HepG2 (cell line): ENCODE measurements at regions not wholly inside any gene's neighbourhood (a gene's known extent, or its start where the extent isn't known, plus 50 kb on each side); places are given as distances from the start of the nearest gene placed in this dataset.

Source experiments
- JUN ChIP-seq: sonication (generic); formaldehyde crosslinking; IDR thresholded peaks from 2 replicates; pipeline ENCODE4 v1.4.0; 2020; ENCODE audit warnings: mild to moderate bottlenecking, missing genetic modification reagents
- JUNB ChIP-seq: sonication (generic); formaldehyde crosslinking; IDR thresholded peaks from 2 replicates; pipeline ENCODE4 v1.8.0; 2022; ENCODE audit warnings: missing genetic modification reagents, mild to moderate bottlenecking, borderline replicate concordance
- MED8 ChIP-seq: sonication (generic); formaldehyde crosslinking; IDR thresholded peaks from 2 replicates; pipeline ENCODE4 v1.8.1; 2023; ENCODE audit warnings: mild to moderate bottlenecking, missing genetic modification reagents; ENCODE audit not compliant: insufficient replicate concordance
- NFE2 ChIP-seq: sonication (generic); formaldehyde crosslinking; IDR thresholded peaks from 2 replicates; pipeline ENCODE4 v1.4.0; 2020; ENCODE audit warnings: missing genetic modification reagents
- STAT6 ChIP-seq: sonication (generic); formaldehyde crosslinking; IDR thresholded peaks from 2 replicates; pipeline ENCODE4 v1.4.0; 2020; ENCODE audit warnings: missing genetic modification reagents, mild to moderate bottlenecking, borderline replicate concordance
- THYN1 ChIP-seq: sonication (generic); formaldehyde crosslinking; IDR thresholded peaks from 2 replicates; pipeline ENCODE4 v1.8.1; 2023; ENCODE audit warnings: low read depth, mild to moderate bottlenecking, moderate library complexity, missing genetic modification reagents, borderline replicate concordance
- ZBTB7A ChIP-seq: sonication (generic); formaldehyde crosslinking; IDR thresholded peaks from 2 replicates; pipeline ENCODE4 v1.8.0; 2022; ENCODE audit warnings: mild to moderate bottlenecking, missing genetic modification reagents
- ZNF383 ChIP-seq: sonication (generic); formaldehyde crosslinking; IDR thresholded peaks from 2 replicates; pipeline ENCODE4 v1.4.0; 2020; ENCODE audit warnings: missing genetic modification reagents, mild to moderate bottlenecking, borderline replicate concordance
- ZNF883 ChIP-seq: sonication (generic); formaldehyde crosslinking; IDR thresholded peaks from 2 replicates; pipeline ENCODE4 v1.5.1; 2020; ENCODE audit warnings: mild to moderate bottlenecking, missing genetic modification reagents; ENCODE audit errors: not compliant biosample characterization
- TF ChIP-seq, protein P1 (sequence below): sonication (generic); formaldehyde crosslinking; IDR thresholded peaks from 2 replicates; pipeline ENCODE4 v1.4.0; 2020; ENCODE audit warnings: mild to moderate bottlenecking, missing genetic modification reagents
- TF ChIP-seq, protein P2 (sequence below): sonication (generic); formaldehyde crosslinking; IDR thresholded peaks from 2 replicates; pipeline ENCODE4 v1.5.0; 2020; ENCODE audit warnings: mild to moderate bottlenecking, missing genetic modification reagents, moderate library complexity
- TF ChIP-seq, protein P3 (sequence below): sonication (generic); formaldehyde crosslinking; IDR thresholded peaks from 2 replicates; pipeline ENCODE4 v1.4.0; 2020; ENCODE audit warnings: missing genetic modification reagents

DNA sequence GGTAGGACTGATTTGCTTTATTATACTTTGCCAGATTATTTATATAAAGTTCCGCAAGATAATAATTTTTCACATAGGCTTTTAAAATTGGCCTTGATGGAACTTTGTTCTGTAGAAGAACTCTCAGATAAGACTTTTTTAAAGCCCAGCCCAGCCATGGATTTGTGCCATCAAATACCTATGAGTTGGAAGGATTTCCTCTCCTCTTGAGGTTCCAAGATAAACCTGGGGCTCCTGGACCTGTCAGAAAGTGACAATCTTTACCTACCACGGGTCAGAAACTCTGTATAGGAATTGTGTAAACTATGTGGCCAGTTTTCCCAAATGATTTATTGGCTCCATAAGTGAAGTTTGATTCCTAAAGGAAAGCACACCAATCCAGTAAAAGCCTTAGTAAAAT is 271.9 kb upstream of the GRID2 start:
- TF ChIP-seq, protein P1, sequence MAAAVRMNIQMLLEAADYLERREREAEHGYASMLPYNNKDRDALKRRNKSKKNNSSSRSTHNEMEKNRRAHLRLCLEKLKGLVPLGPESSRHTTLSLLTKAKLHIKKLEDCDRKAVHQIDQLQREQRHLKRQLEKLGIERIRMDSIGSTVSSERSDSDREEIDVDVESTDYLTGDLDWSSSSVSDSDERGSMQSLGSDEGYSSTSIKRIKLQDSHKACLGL (CRISPR knock-in tag): no peak
- TF ChIP-seq ZNF383 (CRISPR knock-in tag) (no peak), ZNF883 (no peak), NFE2 (no peak), MED8 (no peak), STAT6 (no peak), JUNB (CRISPR knock-in tag) (no peak), ZBTB7A (CRISPR knock-in tag) (no peak), JUN (CRISPR knock-in tag) (no peak), THYN1 (CRISPR knock-in tag) (no peak)
- TF ChIP-seq, protein P2, sequence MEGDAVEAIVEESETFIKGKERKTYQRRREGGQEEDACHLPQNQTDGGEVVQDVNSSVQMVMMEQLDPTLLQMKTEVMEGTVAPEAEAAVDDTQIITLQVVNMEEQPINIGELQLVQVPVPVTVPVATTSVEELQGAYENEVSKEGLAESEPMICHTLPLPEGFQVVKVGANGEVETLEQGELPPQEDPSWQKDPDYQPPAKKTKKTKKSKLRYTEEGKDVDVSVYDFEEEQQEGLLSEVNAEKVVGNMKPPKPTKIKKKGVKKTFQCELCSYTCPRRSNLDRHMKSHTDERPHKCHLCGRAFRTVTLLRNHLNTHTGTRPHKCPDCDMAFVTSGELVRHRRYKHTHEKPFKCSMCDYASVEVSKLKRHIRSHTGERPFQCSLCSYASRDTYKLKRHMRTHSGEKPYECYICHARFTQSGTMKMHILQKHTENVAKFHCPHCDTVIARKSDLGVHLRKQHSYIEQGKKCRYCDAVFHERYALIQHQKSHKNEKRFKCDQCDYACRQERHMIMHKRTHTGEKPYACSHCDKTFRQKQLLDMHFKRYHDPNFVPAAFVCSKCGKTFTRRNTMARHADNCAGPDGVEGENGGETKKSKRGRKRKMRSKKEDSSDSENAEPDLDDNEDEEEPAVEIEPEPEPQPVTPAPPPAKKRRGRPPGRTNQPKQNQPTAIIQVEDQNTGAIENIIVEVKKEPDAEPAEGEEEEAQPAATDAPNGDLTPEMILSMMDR (CRISPR knock-in tag): no peak
- TF ChIP-seq, protein P3, sequence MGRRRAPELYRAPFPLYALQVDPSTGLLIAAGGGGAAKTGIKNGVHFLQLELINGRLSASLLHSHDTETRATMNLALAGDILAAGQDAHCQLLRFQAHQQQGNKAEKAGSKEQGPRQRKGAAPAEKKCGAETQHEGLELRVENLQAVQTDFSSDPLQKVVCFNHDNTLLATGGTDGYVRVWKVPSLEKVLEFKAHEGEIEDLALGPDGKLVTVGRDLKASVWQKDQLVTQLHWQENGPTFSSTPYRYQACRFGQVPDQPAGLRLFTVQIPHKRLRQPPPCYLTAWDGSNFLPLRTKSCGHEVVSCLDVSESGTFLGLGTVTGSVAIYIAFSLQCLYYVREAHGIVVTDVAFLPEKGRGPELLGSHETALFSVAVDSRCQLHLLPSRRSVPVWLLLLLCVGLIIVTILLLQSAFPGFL (CRISPR knock-in tag): no peak
